ENCODE measurements at regions not wholly inside any gene's neighbourhood (a gene's known extent, or its start where the extent isn't known, plus 50 kb on each side); places are given as distances from the start of the nearest gene placed in this dataset.
A peak's percentile ranks its signal among the peaks of the same experiment; 100 is the strongest.

DNA sequence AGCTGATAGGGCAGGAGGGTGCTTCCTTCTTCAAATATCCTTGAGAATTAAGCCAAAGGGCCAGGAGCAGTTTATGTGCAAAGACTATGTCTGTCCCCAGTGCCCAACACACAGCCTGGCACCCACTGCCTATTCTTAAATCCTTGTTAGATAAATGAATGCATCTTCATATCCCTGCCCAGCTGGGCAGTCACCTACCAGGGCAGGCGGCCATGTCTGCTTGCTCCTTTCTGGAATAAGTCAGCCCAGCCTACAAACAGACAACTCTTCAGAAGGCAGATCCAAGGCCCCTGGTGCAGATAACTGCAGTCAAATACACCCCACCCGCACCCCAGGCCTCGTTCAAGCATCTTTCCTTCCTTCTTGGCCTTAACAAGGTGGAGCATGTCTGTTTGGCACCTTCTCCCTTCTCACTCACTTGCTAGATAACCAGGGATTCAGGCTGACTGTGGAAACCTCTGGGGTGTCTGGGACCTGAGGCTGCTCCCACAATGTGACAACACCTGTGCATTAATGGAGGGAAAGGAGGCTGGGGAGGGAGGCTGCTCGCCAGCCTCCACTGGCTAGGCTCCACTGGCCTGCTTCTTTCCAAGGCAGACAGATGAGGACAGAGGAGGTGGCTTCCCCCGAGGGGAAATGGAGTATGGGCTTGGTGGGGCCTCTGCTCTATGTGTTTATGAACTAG is 59.9 kb upstream of the COL13A1 start:
- H2AFZ ChIP-seq (ENCODE audit: low read depth, low read length), result no peak overlapping the region
- FAIRE-seq (no peak), DNase-seq (ENCODE audit: low read depth) (no peak)
- Mint-ChIP-seq H3K27ac (ENCODE audit: unreplicated experiment) (no peak overlapping the region), H3K9me3 (ENCODE audit: unreplicated experiment) (peaks cover 7% of the 10 kb centered on the region), H3K4me3 (ENCODE audit: unreplicated experiment) (no peak overlapping the region), H3K36me3 (ENCODE audit: low read depth, unreplicated experiment) (no peaks in the 10 kb centered on the region), H3K4me1 (ENCODE audit: low read depth, unreplicated experiment) (peaks cover 6% of the 10 kb centered on the region), H3K27me3 (ENCODE audit: low read depth, unreplicated experiment) (peaks cover 39% of the 10 kb centered on the region)
- H3K4me2 ChIP-seq (ENCODE audit: low read length), result no peak overlapping the region
- no peaks in the 10 kb centered on the region for H3K4me1 ChIP-seq (ENCODE audit: insufficient read depth, low read length)
- no peaks in the 10 kb centered on the region for H3K36me3 ChIP-seq (ENCODE audit: insufficient read depth, low read length)
- H3K4me3 ChIP-seq (ENCODE audit: insufficient read depth, low read depth, low read length), result no peak overlapping the region
- H4K20me1 ChIP-seq (ENCODE audit: insufficient read depth, low read length), result no peaks in the 10 kb centered on the region
- no peak for TF ChIP-seq CTCF (IDR thresholded peaks at IDR 0.05; ENCODE audit: insufficient read depth, low read depth, low read length)
- TF ChIP-seq EZH2 (IDR thresholded peaks at IDR 0.05; ENCODE audit: insufficient read depth, low read length), result no peak
- no peaks in the 10 kb centered on the region for H3K9me3 ChIP-seq (ENCODE audit: insufficient read depth, low read depth, low read length)
- H3K27me3 ChIP-seq (ENCODE audit: insufficient read depth, low read length), result peaks cover 17% of the 10 kb centered on the region
- no peaks in the 10 kb centered on the region for H3K79me2 ChIP-seq (ENCODE audit: insufficient read depth, low read length)
- no peak overlapping the region for H3K9ac ChIP-seq (ENCODE audit: low read length)
- no peak overlapping the region for H3K27ac ChIP-seq (ENCODE audit: low read depth, low read length)

- peak; percentile 22 for DNase-seq (ENCODE audit: low read depth)
- H2AFZ ChIP-seq (ENCODE audit: low read depth, low read length), result no peak overlapping the region
- H3K4me1 ChIP-seq (ENCODE audit: insufficient read depth, low read length), result no peaks in the 10 kb centered on the region
- H3K27me3 ChIP-seq (ENCODE audit: insufficient read depth, low read length), result peaks cover 17% of the 10 kb centered on the region
- H3K79me2 ChIP-seq (ENCODE audit: insufficient read depth, low read length), result no peaks in the 10 kb centered on the region
- H3K9ac ChIP-seq (ENCODE audit: low read length), result no peak overlapping the region
- Mint-ChIP-seq H3K9me3 (ENCODE audit: unreplicated experiment) (peaks cover 7% of the 10 kb centered on the region), H3K27ac (ENCODE audit: unreplicated experiment) (no peak overlapping the region), H3K36me3 (ENCODE audit: low read depth, unreplicated experiment) (no peaks in the 10 kb centered on the region), H3K4me3 (ENCODE audit: unreplicated experiment) (no peak overlapping the region), H3K4me1 (ENCODE audit: low read depth, unreplicated experiment) (peaks cover 6% of the 10 kb centered on the region), H3K27me3 (ENCODE audit: low read depth, unreplicated experiment) (peaks cover 41% of the 10 kb centered on the region)
- H4K20me1 ChIP-seq (ENCODE audit: insufficient read depth, low read length), result no peaks in the 10 kb centered on the region
- TF ChIP-seq CTCF (IDR thresholded peaks at IDR 0.05; ENCODE audit: insufficient read depth, low read depth, low read length), result no peak
- TF ChIP-seq EZH2 (IDR thresholded peaks at IDR 0.05; ENCODE audit: insufficient read depth, low read length), result no peak
- no peak overlapping the region for H3K4me3 ChIP-seq (ENCODE audit: insufficient read depth, low read depth, low read length)
- no peaks in the 10 kb centered on the region for H3K9me3 ChIP-seq (ENCODE audit: insufficient read depth, low read depth, low read length)
- no peaks in the 10 kb centered on the region for H3K36me3 ChIP-seq (ENCODE audit: insufficient read depth, low read length)
- no peak overlapping the region for H3K27ac ChIP-seq (ENCODE audit: low read depth, low read length)
- no peak for FAIRE-seq
- H3K4me2 ChIP-seq (ENCODE audit: low read length), result no peak overlapping the region
Measured at GRCh38 chr10:69742356-69742695, 59.4 kb upstream of the COL13A1 start.

DNA sequence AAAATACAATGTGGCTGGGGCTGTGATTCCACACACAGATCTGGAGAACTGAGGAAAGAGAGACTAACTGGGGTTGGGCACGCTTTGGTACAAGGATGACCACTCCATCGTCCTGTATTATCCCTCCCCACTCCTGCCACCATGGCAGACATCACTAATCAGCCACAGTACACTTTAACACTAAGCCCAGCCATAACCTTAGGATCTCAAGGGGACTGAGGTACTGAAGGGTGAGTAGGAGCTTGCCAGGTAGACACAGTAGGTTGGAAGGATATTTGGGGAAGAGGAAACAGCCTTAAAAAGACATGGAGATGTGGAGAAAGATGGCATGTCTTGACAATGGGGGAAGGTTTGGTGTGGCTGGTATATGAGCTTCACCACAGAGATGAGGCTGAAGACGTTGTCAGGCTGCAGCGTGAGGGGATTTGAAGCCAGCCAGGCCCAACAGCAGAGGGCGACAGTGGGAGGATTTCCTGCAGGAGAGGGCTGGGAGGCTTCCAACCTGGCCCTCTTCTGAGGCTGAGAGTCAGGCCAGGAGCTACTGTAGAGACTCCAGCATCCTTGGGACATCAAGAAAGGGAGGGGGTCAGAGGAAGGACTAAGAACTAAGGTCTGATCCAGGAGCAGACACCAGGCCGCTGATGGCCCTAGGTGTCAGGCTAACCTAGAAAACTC is 58.6 kb upstream of the COL13A1 start:
- Histone ChIP-seq H3K79me2 (ENCODE audit: insufficient read depth, low read length) (no peaks in the 10 kb centered on the region), H3K36me3 (ENCODE audit: insufficient read depth, low read length) (no peaks in the 10 kb centered on the region), H3K4me1 (ENCODE audit: insufficient read depth, low read length) (no peaks in the 10 kb centered on the region), H2AFZ (ENCODE audit: low read depth, low read length) (no peak overlapping the region), H3K4me3 (ENCODE audit: insufficient read depth, low read depth, low read length) (no peak overlapping the region), H4K20me1 (ENCODE audit: insufficient read depth, low read length) (no peaks in the 10 kb centered on the region), H3K27me3 (ENCODE audit: insufficient read depth, low read length) (peaks cover 17% of the 10 kb centered on the region), H3K9me3 (ENCODE audit: insufficient read depth, low read depth, low read length) (no peaks in the 10 kb centered on the region), H3K4me2 (ENCODE audit: low read length) (no peak overlapping the region), H3K27ac (ENCODE audit: low read depth, low read length) (no peak overlapping the region), H3K9ac (ENCODE audit: low read length) (no peak overlapping the region)
- H3K4me1 Mint-ChIP-seq (ENCODE audit: low read depth, unreplicated experiment), result peaks cover 6% of the 10 kb centered on the region
- H3K9me3 Mint-ChIP-seq (ENCODE audit: unreplicated experiment), result peaks cover 7% of the 10 kb centered on the region
- H3K4me3 Mint-ChIP-seq (ENCODE audit: unreplicated experiment), result no peak overlapping the region
- peaks cover 41% of the 10 kb centered on the region for H3K27me3 Mint-ChIP-seq (ENCODE audit: low read depth, unreplicated experiment)
- H3K36me3 Mint-ChIP-seq (ENCODE audit: low read depth, unreplicated experiment), result no peaks in the 10 kb centered on the region
- TF ChIP-seq CTCF (IDR thresholded peaks at IDR 0.05; ENCODE audit: insufficient read depth, low read depth, low read length), result peak; percentile 43
- TF ChIP-seq EZH2 (IDR thresholded peaks at IDR 0.05; ENCODE audit: insufficient read depth, low read length), result no peak
- no peak for FAIRE-seq
- no peak for DNase-seq (ENCODE audit: low read depth)
- no peak overlapping the region for H3K27ac Mint-ChIP-seq (ENCODE audit: unreplicated experiment)

Measured in astrocyte (in vitro differentiated cells and primary cell).